ENCODE measurements at regions not wholly inside any gene's neighbourhood (a gene's known extent, or its start where the extent isn't known, plus 50 kb on each side); places are given as distances from the start of the nearest gene placed in this dataset.

DNA sequence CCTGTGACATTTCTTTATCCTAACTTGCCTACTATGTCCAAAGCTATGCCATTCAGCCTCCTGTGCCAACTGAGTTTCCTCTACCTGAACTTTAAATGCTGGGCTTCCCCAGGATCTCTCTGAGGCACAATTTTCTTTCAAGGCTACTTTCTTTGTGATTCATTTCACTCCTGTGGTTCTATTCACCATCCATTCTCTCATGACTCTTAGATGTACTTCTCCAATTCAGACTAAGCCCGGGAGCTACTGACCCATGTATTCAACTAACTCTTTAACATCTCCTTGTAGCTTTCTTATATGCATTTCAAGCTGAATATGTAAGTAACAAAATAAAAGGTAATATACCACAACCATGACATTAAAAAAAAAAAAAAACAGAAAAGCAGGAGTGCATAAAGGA lies 738.9 kb upstream of the USP15 start:
- no peak for TF ChIP-seq JUND (IDR thresholded peaks at IDR 0.05)
- TF ChIP-seq, protein P1, sequence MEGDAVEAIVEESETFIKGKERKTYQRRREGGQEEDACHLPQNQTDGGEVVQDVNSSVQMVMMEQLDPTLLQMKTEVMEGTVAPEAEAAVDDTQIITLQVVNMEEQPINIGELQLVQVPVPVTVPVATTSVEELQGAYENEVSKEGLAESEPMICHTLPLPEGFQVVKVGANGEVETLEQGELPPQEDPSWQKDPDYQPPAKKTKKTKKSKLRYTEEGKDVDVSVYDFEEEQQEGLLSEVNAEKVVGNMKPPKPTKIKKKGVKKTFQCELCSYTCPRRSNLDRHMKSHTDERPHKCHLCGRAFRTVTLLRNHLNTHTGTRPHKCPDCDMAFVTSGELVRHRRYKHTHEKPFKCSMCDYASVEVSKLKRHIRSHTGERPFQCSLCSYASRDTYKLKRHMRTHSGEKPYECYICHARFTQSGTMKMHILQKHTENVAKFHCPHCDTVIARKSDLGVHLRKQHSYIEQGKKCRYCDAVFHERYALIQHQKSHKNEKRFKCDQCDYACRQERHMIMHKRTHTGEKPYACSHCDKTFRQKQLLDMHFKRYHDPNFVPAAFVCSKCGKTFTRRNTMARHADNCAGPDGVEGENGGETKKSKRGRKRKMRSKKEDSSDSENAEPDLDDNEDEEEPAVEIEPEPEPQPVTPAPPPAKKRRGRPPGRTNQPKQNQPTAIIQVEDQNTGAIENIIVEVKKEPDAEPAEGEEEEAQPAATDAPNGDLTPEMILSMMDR (IDR thresholded peaks at IDR 0.05; ENCODE audit: low read depth, low read length, missing input control), result no peak
- TF ChIP-seq GABPA (IDR thresholded peaks at IDR 0.05 in 1 of 2, conservative IDR thresholded peaks at IDR 0.05 in 1 of 2), result no peak
- TF ChIP-seq, protein P2, sequence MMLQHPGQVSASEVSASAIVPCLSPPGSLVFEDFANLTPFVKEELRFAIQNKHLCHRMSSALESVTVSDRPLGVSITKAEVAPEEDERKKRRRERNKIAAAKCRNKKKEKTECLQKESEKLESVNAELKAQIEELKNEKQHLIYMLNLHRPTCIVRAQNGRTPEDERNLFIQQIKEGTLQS (IDR thresholded peaks at IDR 0.05), result no peak
- TF ChIP-seq HNF4G (IDR thresholded peaks at IDR 0.05), result no peak
- TF ChIP-seq, protein P3, sequence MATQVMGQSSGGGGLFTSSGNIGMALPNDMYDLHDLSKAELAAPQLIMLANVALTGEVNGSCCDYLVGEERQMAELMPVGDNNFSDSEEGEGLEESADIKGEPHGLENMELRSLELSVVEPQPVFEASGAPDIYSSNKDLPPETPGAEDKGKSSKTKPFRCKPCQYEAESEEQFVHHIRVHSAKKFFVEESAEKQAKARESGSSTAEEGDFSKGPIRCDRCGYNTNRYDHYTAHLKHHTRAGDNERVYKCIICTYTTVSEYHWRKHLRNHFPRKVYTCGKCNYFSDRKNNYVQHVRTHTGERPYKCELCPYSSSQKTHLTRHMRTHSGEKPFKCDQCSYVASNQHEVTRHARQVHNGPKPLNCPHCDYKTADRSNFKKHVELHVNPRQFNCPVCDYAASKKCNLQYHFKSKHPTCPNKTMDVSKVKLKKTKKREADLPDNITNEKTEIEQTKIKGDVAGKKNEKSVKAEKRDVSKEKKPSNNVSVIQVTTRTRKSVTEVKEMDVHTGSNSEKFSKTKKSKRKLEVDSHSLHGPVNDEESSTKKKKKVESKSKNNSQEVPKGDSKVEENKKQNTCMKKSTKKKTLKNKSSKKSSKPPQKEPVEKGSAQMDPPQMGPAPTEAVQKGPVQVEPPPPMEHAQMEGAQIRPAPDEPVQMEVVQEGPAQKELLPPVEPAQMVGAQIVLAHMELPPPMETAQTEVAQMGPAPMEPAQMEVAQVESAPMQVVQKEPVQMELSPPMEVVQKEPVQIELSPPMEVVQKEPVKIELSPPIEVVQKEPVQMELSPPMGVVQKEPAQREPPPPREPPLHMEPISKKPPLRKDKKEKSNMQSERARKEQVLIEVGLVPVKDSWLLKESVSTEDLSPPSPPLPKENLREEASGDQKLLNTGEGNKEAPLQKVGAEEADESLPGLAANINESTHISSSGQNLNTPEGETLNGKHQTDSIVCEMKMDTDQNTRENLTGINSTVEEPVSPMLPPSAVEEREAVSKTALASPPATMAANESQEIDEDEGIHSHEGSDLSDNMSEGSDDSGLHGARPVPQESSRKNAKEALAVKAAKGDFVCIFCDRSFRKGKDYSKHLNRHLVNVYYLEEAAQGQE (IDR thresholded peaks at IDR 0.05), result no peak
- TF ChIP-seq, protein P4, sequence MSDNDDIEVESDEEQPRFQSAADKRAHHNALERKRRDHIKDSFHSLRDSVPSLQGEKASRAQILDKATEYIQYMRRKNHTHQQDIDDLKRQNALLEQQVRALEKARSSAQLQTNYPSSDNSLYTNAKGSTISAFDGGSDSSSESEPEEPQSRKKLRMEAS (IDR thresholded peaks at IDR 0.05), result no peak
